ENCODE measurements at regions not wholly inside any gene's neighbourhood (a gene's known extent, or its start where the extent isn't known, plus 50 kb on each side); places are given as distances from the start of the nearest gene placed in this dataset.

GRCh38 chr22:22957090-22957489 is 69.5 kb downstream of the IGLL5 start:
- TF ChIP-seq PKNOX1 (IDR thresholded peaks at IDR 0.05) (no peak), ARNT (IDR thresholded peaks at IDR 0.05) (no peak), ELF4 (IDR thresholded peaks at IDR 0.05) (no peak), HDGF (IDR thresholded peaks at IDR 0.05; ENCODE audit: borderline replicate concordance) (no peak), ZNF384 (IDR thresholded peaks at IDR 0.05) (no peak), SP1 (IDR thresholded peaks at IDR 0.05) (no peak), FOXA1 (IDR thresholded peaks at IDR 0.05) (no peak), FOXM1 (IDR thresholded peaks at IDR 0.05; ENCODE audit: borderline replicate concordance) (no peak), TARDBP (IDR thresholded peaks at IDR 0.05) (no peak), BHLHE40 (IDR thresholded peaks at IDR 0.05; ENCODE audit: borderline replicate concordance) (no peak), SUZ12 (IDR thresholded peaks at IDR 0.05) (no peak), NFRKB (IDR thresholded peaks at IDR 0.05) (no peak)

Data from HEK293T (cell line).